GM12891 (cell line): ENCODE measurements at regions not wholly inside any gene's neighbourhood (a gene's known extent, or its start where the extent isn't known, plus 50 kb on each side); places are given as distances from the start of the nearest gene placed in this dataset.

Experiments used
- POLR2A ChIP-seq: IDR thresholded peaks from 2 replicates; pipeline ENCODE4 v1.6.1; 2011; ENCODE audit warnings: low read depth, low read length, control low read depth
- POLR2AphosphoS5 ChIP-seq: IDR thresholded peaks from 2 replicates; pipeline ENCODE4 v1.6.1; 2011; ENCODE audit warnings: low read depth, low read length, control low read depth
- SPI1 ChIP-seq: IDR thresholded peaks from 2 replicates; pipeline ENCODE4 v1.6.1; 2011; ENCODE audit warnings: low read depth, low read length, control low read depth
- TAF1 ChIP-seq: IDR thresholded peaks from 2 replicates; pipeline ENCODE4 v1.6.1; 2011; ENCODE audit warnings: low read depth, low read length, control low read depth

DNA sequence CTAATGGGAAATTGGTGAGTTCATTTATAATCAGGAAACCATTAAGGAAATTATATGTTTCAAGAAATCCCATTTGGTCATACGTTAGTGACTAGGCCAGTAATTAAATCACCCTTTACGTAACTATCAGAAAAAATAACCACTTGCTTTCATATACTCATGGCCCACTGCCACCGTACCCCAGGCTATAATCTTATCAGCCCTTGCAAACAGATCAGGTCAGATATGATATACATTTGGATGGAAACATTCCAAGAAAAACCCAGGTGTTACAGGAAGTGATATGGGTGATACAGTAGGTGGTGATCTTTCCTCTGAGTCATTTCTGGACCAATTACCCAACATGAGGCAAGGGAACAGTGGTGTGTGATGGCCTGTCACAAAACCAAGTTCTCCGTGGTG is 481.0 kb upstream of the SEMA3A start:
- no peak for TF ChIP-seq POLR2A
- TF ChIP-seq POLR2AphosphoS5, result no peak
- TF ChIP-seq TAF1, result no peak
- no peak for TF ChIP-seq SPI1
